WERI-Rb-1 (cell line): ENCODE measurements at regions not wholly inside any gene's neighbourhood (a gene's known extent, or its start where the extent isn't known, plus 50 kb on each side); places are given as distances from the start of the nearest gene placed in this dataset.

Experiments used
- DNase-seq: peaks from one replicate; pipeline ENCODE4 v3.0.0-alpha.2; 2020
- H3K27ac ChIP-seq: fragments of 250-450 bp; sonication (Bioruptor Pico); 2 replicates; pipeline ENCODE4 v1.5.1; 2020; ENCODE audit warnings: mild to moderate bottlenecking, moderate library complexity
- H3K27me3 ChIP-seq: fragments of 250-450 bp; sonication (Bioruptor Pico); 2 replicates; pipeline ENCODE4 v1.5.1; 2021; ENCODE audit warnings: mild to moderate bottlenecking, low read depth, moderate library complexity; ENCODE audit not compliant: insufficient read depth, severe bottlenecking
- H3K36me3 ChIP-seq: fragments of 250-450 bp; sonication (Bioruptor Pico); 2 replicates; pipeline ENCODE4 v1.5.1; 2020; ENCODE audit warnings: mild to moderate bottlenecking, moderate library complexity
- H3K4me3 ChIP-seq: 2 replicates; pipeline ENCODE4 v1.5.1; 2011; ENCODE audit warnings: low read depth, mild to moderate bottlenecking, control low read depth, low read length
- H3K9me3 ChIP-seq: fragments of 250-450 bp; sonication (Bioruptor Pico); 2 replicates; pipeline ENCODE4 v1.5.1; 2021; ENCODE audit warnings: mild to moderate bottlenecking, moderate library complexity; ENCODE audit not compliant: severe bottlenecking
- TF ChIP-seq, protein P1 (sequence below): IDR thresholded peaks from 2 replicates; pipeline ENCODE4 v1.5.1; 2011; ENCODE audit warnings: low read depth, mild to moderate bottlenecking, control low read depth, inconsistent platforms, low read length

DNA sequence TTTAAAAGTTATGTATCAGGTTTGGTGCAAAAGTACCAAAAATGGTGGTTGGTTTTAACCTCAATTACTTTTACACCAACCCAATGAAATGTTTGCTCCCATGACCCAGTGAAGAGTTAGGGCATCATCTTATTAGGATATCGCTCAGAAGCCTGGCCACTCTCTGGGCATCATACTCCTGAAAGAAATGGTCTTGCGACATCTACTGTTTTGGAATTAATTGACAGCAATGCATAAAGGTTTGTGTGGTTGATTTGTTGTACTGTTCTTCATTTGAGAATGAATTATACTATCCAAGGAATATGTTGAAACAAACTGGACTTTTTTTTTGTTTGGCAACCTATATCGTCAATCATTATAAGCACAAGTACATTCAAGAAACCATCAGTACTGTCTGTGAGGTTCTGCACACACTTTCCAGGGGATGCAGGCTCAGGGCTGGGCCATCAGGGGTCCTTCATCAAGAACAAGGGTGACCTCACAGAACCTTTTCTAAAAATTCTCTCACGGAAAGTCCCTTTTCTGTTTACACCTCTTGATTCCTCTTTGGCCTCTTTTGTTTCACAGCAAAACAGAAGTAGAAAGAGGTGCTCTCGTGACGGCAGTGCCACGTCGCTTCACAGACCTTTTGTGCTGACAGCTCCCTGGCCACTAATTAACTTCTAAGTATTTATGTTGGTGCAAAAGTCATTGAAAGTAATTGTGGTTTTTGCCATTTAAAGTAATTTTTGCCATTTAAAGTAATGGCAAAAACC lies 117.2 kb upstream of the KLF6 start:
- no peaks in the 10 kb centered on the region for H3K27me3 ChIP-seq
- TF ChIP-seq, protein P1, sequence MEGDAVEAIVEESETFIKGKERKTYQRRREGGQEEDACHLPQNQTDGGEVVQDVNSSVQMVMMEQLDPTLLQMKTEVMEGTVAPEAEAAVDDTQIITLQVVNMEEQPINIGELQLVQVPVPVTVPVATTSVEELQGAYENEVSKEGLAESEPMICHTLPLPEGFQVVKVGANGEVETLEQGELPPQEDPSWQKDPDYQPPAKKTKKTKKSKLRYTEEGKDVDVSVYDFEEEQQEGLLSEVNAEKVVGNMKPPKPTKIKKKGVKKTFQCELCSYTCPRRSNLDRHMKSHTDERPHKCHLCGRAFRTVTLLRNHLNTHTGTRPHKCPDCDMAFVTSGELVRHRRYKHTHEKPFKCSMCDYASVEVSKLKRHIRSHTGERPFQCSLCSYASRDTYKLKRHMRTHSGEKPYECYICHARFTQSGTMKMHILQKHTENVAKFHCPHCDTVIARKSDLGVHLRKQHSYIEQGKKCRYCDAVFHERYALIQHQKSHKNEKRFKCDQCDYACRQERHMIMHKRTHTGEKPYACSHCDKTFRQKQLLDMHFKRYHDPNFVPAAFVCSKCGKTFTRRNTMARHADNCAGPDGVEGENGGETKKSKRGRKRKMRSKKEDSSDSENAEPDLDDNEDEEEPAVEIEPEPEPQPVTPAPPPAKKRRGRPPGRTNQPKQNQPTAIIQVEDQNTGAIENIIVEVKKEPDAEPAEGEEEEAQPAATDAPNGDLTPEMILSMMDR: no peak
- no peak overlapping the region for H3K27ac ChIP-seq
- H3K9me3 ChIP-seq: no peaks in the 10 kb centered on the region
- no peak overlapping the region for H3K4me3 ChIP-seq
- no peak for DNase-seq
- no peaks in the 10 kb centered on the region for H3K36me3 ChIP-seq

DNA sequence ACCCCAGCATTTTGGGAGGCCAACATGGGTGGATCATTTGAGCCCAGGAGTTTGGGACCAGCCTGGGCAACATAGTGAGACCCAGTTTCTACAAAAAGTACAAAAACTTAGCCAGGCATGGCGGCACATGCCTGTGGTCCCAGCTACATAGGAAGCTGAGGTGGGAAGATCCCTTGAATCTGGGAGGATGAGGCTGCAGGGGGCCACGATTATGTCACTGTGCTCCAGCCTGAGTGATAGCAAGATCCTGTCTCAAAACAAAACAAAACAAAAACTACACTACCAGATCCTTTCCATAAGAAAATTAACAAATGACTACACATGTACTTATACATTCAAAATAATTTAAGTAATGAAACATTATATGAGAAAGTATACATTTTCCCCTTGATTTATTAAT lies 116.4 kb upstream of the KLF6 start:
- H3K9me3 ChIP-seq: no peaks in the 10 kb centered on the region
- no peaks in the 10 kb centered on the region for H3K36me3 ChIP-seq
- no peaks in the 10 kb centered on the region for H3K27me3 ChIP-seq
- TF ChIP-seq, protein P1: no peak
- no peak overlapping the region for H3K27ac ChIP-seq
- DNase-seq: no peak
- no peak overlapping the region for H3K4me3 ChIP-seq

DNA sequence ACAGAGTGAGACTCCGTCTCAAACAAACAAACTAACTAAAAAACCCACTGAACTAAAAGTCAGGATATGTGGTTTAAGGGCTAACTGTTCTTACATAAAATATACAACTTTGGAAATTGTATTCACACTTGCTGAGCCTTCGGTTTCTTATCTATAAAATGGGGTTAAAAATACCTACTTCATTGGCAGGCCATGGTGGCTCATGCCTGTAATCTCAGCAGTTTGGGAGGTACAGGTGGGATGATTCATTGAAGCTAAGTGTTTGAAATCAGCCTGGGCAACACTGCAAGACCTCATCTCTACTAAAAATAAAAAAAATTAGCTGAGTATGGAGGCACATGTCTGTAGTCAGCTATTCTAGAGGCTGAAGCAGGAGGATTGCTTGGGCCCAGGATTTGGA lies 115.4 kb upstream of the KLF6 start:
- Histone ChIP-seq H3K36me3 (no peaks in the 10 kb centered on the region), H3K27ac (no peak overlapping the region), H3K4me3 (no peak overlapping the region), H3K9me3 (no peaks in the 10 kb centered on the region), H3K27me3 (no peaks in the 10 kb centered on the region)
- TF ChIP-seq, protein P1: no peak
- no peak for DNase-seq

DNA sequence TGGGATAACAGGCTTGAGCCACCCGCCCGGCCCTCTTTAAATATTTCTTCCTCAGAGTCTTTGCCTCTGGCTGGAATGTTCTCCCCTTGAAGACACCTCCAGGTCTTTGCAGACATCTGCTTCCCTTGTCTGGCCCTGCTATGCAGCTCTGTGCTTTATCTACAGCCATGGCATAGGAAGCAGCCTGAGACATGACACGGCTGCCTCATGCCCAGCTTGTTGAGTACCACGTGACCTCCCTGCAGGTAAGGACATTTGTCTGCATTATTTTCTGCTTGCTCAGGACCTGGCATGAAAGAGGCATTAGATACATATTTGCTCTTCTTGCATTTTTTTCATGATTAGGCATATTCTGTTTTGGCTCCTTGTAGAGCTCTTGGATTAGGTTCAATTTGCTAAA lies 113.8 kb upstream of the KLF6 start:
- Histone ChIP-seq H3K9me3 (no peaks in the 10 kb centered on the region), H3K27me3 (no peaks in the 10 kb centered on the region), H3K36me3 (no peaks in the 10 kb centered on the region), H3K4me3 (no peak overlapping the region), H3K27ac (no peak overlapping the region)
- no peak for DNase-seq
- TF ChIP-seq, protein P1: no peak

DNA sequence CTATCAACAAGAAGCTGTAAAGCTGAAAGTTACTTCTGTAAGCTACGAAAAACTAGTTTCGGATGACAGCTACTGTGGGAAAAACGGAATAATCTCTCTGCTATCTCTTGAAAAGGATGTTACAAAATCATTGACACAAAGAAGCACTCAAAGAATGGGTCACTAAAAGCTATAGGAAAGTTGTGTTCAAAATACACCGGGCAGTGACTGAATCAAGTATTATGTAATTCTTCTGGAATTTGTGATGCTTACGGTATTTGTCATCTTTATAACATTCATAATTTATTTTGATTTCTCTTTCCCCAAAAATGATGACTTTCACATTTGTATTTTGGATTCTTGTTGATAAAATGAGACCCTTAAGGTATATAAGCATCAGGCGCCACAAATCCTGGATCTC lies 112.1 kb upstream of the KLF6 start:
- no peak for DNase-seq
- Histone ChIP-seq H3K4me3 (no peak overlapping the region), H3K27ac (no peak overlapping the region), H3K36me3 (no peaks in the 10 kb centered on the region), H3K9me3 (no peaks in the 10 kb centered on the region), H3K27me3 (no peaks in the 10 kb centered on the region)
- TF ChIP-seq, protein P1: no peak

DNA sequence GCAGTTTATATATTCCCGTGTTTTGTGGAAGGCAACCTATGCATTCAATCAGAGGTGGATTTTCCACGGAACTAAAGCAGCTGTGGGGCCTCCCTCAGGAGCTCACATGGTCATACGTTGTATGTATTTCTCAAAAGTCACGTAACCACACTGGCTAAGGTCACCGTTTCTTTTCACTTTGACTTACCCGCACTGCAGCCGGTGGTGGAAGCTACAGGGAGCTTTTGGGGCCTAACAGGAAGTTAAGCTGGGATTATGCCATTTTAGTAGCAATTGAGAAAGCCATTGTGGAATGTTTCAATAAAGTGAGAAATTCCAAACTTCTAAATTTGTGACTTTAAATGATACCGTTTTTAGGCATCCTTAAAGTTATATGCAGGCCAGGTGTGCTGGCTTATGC lies 111.2 kb upstream of the KLF6 start:
- no peak overlapping the region for H3K4me3 ChIP-seq
- H3K9me3 ChIP-seq: no peaks in the 10 kb centered on the region
- H3K36me3 ChIP-seq: no peaks in the 10 kb centered on the region
- no peak overlapping the region for H3K27ac ChIP-seq
- no peak for DNase-seq
- TF ChIP-seq, protein P1: no peak
- no peaks in the 10 kb centered on the region for H3K27me3 ChIP-seq
